ENCODE measurements at regions not wholly inside any gene's neighbourhood (a gene's known extent, or its start where the extent isn't known, plus 50 kb on each side); places are given as distances from the start of the nearest gene placed in this dataset.
A peak's percentile ranks its signal among the peaks of the same experiment; 100 is the strongest.

GRCh38 chr14:65936342-65936975, 523.9 kb downstream of the FUT8 start:
- no peak for DNase-seq (ENCODE audit: low read depth)

GRCh38 chr14:65937079-65937959, 524.8 kb downstream of the FUT8 start:
- DNase-seq (ENCODE audit: low read depth), result no peak

GRCh38 chr14:65937960-65938316, 525.4 kb downstream of the FUT8 start:
- no peak for DNase-seq (ENCODE audit: low read depth)

GRCh38 chr14:65938738-65939137, 526.2 kb downstream of the FUT8 start:
- no peak for DNase-seq (ENCODE audit: low read depth)

GRCh38 chr14:65939184-65939583, 526.7 kb downstream of the FUT8 start:
- DNase-seq (ENCODE audit: low read depth), result no peak

GRCh38 chr14:65940056-65940735, 527.7 kb downstream of the FUT8 start:
- no peak for DNase-seq (ENCODE audit: low read depth)

DNA sequence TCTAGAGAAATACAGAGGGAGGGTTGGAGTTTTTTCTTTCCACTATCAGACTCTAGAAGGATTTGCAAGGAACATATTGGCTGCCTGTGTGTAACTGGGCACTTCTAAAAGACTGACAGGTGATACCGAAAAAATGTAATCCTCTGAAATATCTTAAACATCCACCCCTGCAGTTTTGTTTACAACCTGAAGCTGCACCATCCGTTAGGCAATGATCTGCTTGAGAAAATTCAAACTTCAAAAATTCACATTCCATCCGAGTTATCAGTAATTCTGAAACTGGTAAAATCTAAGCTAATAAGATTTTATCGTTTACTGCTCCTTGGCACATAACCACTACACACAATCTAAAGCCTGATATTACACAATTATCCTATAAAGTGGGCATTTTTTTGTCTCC, 528.6 kb downstream of the FUT8 start:
- no peak for DNase-seq (ENCODE audit: low read depth)

DNA sequence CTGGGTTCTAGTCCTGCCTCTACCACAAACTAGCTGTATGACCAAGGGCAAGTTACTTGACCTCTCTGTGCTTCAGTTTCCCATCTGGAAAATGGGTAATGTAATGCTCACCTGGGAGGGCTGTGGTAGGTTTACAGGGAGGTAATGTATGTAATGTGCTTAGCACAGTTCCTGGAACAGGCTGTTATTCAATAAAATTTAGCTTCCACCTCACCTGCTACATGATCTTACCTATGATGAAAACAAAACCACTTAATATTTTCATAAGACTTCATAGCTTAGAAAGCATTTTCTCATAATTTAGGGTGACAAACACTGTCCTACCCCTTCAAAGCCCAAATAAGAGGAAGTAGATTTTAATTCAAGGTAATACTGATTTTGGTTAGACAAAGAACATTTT, 530.6 kb downstream of the FUT8 start:
- DNase-seq (ENCODE audit: low read depth), result no peak

DNA sequence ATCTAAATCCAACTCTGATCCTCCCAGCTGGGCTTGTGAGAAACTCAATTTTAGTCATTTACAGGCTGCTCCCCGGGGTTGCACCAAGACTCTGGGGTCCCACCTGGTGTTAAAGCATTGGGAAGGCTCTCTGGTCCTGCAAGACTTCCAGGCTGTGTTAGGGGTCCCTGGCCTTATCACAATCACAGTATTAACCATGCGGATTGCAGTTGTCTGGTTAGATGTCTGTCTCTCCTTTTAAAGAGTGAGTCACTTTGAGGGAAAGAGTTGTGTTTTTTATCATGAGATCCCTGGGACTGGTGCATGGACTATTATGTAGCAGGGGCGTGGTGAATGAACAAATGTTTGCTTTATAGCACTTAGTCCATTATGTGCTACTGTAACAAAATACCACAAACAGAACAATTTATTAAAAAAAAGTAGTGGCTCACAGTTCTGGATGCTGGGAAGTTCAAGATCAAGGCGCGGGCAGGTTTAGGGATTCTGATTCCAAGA, 531.4 kb downstream of the FUT8 start:
- no peak for DNase-seq (ENCODE audit: low read depth)

GRCh38 chr14:65945327-65945726, 532.8 kb downstream of the FUT8 start:
- no peak for DNase-seq (ENCODE audit: low read depth)

- DNase-seq (ENCODE audit: low read depth), result no peak
Observed at GRCh38 chr14:65946494-65946893, 534.0 kb downstream of the FUT8 start.

DNA sequence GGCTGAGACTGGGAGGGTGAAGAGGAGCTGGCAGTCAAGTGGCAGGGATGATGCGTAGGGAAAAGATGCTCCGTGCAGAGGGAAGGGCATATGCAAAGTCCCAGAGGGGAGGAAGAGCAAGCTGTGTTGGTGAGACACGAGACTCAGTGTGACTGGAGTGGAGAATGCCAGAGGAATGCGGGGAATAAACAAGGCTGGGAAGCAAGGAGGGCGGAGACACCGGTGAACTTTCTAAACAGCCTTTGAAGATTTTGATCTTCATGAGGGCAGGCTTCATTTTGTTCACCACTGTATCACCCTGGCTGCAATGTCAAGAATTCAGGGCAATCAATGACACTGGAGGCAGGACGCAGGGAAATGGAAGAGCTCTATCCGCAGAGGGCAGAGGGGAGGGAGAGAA, 535.8 kb downstream of the FUT8 start:
- no peak for DNase-seq (ENCODE audit: low read depth)

- DNase-seq (ENCODE audit: low read depth), result no peak
Observed at GRCh38 chr14:65949711-65950516, 536.3 kb upstream of the CCDC196 start.

GRCh38 chr14:65954942-65955341, 531.2 kb upstream of the CCDC196 start:
- DNase-seq (ENCODE audit: low read depth), result no peak

DNA sequence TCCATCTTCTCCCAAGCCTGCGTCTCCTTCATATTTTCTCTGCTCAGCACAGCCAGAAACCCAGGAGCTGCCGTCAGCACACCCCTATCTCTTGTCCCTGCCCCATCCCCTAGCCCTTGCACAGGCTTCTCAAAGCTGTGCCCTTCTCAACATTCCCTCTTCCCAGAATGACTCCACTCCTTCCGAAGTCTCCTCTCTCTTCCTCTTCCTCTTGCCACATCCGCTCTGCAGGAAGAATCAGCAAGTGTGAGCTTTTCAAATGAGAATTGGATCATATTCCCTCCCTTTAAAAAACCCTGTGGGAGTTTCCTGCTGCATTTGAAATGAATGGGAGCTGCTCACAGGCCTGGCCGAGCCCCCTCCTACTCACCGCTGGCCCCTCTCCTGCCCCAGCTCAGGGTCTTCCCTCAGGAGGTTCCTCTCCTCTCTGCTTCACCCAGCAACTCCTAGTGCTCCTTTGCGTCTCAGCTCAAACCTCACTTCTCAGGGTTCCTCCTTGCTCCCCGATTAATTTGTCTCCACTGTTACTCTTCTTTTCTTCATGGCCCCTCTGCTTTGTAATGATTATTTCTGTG, 528.5 kb upstream of the CCDC196 start:
- no peak for DNase-seq (ENCODE audit: low read depth)

GRCh38 chr14:65958664-65959562, 527.3 kb upstream of the CCDC196 start:
- DNase-seq (ENCODE audit: low read depth), result no peak

DNA sequence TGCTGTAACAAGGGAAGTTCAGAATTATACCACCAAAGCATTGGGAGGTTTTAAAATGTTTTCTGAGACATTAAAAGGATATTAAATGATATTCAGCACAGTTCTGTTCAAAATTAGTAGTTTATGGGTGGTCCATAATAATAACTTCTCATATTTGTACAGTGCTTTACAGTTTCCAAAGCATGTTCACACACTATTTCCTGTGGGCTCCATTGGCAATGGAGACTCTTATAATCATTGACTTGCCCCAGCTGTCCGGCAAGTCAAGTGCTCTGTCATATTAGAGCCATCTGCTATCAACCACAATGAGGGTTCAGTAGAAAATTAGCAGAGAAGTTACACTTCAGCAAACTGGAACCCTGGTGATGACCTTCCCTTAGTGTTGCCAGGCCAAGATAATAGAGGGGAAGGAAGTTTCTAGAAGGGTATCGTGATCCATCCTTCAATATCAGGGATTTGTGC, 526.6 kb upstream of the CCDC196 start:
- DNase-seq (ENCODE audit: low read depth), result no peak

- DNase-seq (ENCODE audit: low read depth), result peak; percentile 74
Observed at GRCh38 chr14:65961004-65961403, 525.2 kb upstream of the CCDC196 start.

GRCh38 chr14:65962952-65963351, 523.2 kb upstream of the CCDC196 start:
- no peak for DNase-seq (ENCODE audit: low read depth)

DNA sequence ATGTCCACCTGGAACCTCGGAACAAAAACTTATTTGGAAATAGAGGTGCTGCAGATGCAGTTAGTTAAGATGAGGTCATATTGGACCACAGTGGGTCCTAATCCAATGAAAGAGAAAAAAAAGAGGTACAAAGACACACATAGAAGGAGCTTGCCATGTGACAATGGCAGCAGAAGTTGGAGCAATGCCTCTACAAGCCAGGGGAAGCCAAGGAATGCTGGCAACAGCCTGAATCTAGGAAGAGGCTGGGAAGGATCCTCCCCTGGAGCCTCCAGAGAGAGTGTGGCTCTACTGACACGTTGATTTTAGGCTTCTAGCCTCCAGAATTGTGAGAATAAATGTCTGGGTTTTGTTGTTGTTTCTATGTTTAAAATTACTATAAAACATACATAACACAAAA, 521.8 kb upstream of the CCDC196 start:
- DNase-seq (ENCODE audit: low read depth), result no peak

DNA sequence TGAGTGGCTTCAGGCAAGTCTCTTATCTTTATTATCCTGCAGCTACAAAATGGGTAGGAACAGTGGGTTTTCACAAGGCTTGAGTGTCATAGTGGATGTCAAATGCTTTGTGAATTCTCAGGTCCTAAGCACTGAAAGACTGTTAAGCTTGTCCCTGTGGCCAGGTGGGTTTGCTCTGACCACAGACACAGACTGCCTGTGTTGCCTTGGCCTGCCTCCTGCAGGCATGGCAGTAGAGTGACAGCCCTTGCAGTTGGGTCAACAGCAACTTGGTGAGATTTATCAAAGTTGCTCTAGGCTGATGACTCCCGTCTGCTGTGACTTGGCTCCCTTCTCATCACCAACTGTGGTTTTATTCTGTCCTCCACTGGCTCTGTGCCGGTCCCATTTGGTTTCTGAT, 520.0 kb upstream of the CCDC196 start:
- DNase-seq (ENCODE audit: low read depth), result no peak

Data from activated T-cell treated with anti-CD3 and anti-CD28 coated beads for 24 hours (primary cell).